ENCODE measurements at regions not wholly inside any gene's neighbourhood (a gene's known extent, or its start where the extent isn't known, plus 50 kb on each side); places are given as distances from the start of the nearest gene placed in this dataset.

DNA sequence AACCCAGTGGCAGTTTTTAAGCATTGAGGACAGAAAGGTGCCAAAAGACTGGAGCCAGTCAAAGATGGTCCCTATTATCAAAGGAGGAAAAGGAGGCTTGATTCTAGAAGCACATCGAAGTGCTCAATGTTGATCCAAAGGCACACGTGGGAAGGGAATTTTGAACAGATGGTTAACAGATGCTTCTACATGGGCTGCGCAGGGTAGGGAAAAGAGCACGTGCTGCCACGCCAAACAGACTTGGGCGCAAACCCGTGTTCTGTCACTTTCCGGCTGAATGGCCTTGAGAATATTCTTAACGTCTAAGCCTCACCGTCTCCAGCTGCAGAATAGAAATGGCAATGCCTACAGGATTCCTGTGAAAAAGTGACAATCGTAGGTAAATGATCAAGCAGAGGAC, 217.9 kb upstream of the MTNR1B start:
- TF ChIP-seq, protein P1, sequence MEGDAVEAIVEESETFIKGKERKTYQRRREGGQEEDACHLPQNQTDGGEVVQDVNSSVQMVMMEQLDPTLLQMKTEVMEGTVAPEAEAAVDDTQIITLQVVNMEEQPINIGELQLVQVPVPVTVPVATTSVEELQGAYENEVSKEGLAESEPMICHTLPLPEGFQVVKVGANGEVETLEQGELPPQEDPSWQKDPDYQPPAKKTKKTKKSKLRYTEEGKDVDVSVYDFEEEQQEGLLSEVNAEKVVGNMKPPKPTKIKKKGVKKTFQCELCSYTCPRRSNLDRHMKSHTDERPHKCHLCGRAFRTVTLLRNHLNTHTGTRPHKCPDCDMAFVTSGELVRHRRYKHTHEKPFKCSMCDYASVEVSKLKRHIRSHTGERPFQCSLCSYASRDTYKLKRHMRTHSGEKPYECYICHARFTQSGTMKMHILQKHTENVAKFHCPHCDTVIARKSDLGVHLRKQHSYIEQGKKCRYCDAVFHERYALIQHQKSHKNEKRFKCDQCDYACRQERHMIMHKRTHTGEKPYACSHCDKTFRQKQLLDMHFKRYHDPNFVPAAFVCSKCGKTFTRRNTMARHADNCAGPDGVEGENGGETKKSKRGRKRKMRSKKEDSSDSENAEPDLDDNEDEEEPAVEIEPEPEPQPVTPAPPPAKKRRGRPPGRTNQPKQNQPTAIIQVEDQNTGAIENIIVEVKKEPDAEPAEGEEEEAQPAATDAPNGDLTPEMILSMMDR (IDR thresholded peaks at IDR 0.05), result no peak
- TF ChIP-seq POLR2A (IDR thresholded peaks at IDR 0.05), result no peak

All from Peyer's patch (tissue), 4 donors.